GM23338 (cell line): ENCODE measurements at regions not wholly inside any gene's neighbourhood (a gene's known extent, or its start where the extent isn't known, plus 50 kb on each side); places are given as distances from the start of the nearest gene placed in this dataset.

Experiments used
- EZH2phosphoT487 ChIP-seq: fragments of 200-600 bp; sonication (generic); IDR thresholded peaks from one replicate; pipeline ENCODE4 v1.8.1; 2018; ENCODE audit warnings: antibody characterized with exemption; ENCODE audit not compliant: unreplicated experiment
- TF ChIP-seq, protein P1 (sequence below), 2 experiments: fragments of 200-600 bp in 1 of 2; sonication (generic) in 1 of 2; conservative IDR thresholded peaks; 2 replicates each; pipeline versions ENCODE4 v1.5.1 to v1.6.1; 2016 to 2017; ENCODE audit warnings: antibody characterized with exemption in 2 of 2, low read depth in 2 of 2, mild to moderate bottlenecking in 2 of 2, moderate library complexity in 1 of 2
- TF ChIP-seq, protein P2 (sequence below): IDR thresholded peaks from one replicate; pipeline ENCODE4 v1.6.1; 2018; ENCODE audit warnings: antibody characterized with exemption; ENCODE audit not compliant: unreplicated experiment

DNA sequence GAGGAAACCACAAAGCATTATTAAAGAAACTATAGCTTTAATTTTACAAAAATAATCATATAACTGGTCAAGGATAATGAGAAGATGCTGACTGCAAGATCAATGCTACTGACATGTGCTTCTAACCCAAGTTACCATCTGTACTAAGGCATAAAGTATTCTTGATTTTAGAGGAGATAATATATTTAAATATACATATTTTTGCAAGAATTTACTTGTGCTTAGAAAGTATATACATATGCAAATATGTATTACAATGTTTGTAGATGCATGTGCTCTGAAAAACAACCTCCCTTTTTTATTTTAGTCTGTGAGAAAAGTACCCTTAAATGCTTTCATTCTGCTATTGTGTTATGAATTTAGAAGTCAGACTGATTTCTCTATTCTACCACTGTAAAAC, 740.7 kb upstream of the SLIT2 start:
- TF ChIP-seq, protein P1, sequence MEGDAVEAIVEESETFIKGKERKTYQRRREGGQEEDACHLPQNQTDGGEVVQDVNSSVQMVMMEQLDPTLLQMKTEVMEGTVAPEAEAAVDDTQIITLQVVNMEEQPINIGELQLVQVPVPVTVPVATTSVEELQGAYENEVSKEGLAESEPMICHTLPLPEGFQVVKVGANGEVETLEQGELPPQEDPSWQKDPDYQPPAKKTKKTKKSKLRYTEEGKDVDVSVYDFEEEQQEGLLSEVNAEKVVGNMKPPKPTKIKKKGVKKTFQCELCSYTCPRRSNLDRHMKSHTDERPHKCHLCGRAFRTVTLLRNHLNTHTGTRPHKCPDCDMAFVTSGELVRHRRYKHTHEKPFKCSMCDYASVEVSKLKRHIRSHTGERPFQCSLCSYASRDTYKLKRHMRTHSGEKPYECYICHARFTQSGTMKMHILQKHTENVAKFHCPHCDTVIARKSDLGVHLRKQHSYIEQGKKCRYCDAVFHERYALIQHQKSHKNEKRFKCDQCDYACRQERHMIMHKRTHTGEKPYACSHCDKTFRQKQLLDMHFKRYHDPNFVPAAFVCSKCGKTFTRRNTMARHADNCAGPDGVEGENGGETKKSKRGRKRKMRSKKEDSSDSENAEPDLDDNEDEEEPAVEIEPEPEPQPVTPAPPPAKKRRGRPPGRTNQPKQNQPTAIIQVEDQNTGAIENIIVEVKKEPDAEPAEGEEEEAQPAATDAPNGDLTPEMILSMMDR (conservative IDR thresholded peaks at IDR 0.05; ENCODE audit: low read depth in 2 of 2), result no peak
- TF ChIP-seq EZH2phosphoT487, result no peak
- TF ChIP-seq, protein P2, sequence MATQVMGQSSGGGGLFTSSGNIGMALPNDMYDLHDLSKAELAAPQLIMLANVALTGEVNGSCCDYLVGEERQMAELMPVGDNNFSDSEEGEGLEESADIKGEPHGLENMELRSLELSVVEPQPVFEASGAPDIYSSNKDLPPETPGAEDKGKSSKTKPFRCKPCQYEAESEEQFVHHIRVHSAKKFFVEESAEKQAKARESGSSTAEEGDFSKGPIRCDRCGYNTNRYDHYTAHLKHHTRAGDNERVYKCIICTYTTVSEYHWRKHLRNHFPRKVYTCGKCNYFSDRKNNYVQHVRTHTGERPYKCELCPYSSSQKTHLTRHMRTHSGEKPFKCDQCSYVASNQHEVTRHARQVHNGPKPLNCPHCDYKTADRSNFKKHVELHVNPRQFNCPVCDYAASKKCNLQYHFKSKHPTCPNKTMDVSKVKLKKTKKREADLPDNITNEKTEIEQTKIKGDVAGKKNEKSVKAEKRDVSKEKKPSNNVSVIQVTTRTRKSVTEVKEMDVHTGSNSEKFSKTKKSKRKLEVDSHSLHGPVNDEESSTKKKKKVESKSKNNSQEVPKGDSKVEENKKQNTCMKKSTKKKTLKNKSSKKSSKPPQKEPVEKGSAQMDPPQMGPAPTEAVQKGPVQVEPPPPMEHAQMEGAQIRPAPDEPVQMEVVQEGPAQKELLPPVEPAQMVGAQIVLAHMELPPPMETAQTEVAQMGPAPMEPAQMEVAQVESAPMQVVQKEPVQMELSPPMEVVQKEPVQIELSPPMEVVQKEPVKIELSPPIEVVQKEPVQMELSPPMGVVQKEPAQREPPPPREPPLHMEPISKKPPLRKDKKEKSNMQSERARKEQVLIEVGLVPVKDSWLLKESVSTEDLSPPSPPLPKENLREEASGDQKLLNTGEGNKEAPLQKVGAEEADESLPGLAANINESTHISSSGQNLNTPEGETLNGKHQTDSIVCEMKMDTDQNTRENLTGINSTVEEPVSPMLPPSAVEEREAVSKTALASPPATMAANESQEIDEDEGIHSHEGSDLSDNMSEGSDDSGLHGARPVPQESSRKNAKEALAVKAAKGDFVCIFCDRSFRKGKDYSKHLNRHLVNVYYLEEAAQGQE, result no peak
